OCI-LY3 (cell line): ENCODE measurements at regions not wholly inside any gene's neighbourhood (a gene's known extent, or its start where the extent isn't known, plus 50 kb on each side); places are given as distances from the start of the nearest gene placed in this dataset.

ENCODE experiments used
- EZH2phosphoT487 ChIP-seq: fragments of 200-600 bp; shearing (Covaris generic); IDR thresholded peaks from 2 replicates; pipeline ENCODE4 v1.6.1; 2018; ENCODE audit warnings: antibody characterized with exemption, mixed run types, low read depth
- TF ChIP-seq, protein P1 (sequence below): fragments of 200-600, 300-600 bp; sonication (generic); IDR thresholded peaks from 2 replicates; pipeline ENCODE4 v1.5.1; 2014; ENCODE audit warnings: antibody characterized with exemption, low read length, low read depth

DNA sequence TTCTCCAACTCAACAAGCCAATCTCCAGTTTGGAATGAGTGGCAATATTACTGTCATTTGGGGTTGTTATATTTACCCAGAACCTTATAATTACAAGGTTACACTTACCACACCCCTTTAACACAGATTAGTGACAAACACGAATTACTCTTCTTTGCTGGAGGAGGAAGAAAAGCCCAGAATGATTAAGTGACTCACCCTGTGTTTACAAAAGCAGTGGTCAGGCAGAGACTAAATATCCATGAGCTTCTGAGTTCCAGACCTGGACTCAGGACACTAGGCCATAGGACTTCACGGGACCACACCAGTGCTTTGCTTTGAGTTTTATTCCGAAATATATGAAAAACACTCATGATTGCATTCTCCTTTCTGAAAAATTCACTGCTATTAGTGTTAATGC, 370.8 kb downstream of the TLE1 start:
- TF ChIP-seq, protein P1, sequence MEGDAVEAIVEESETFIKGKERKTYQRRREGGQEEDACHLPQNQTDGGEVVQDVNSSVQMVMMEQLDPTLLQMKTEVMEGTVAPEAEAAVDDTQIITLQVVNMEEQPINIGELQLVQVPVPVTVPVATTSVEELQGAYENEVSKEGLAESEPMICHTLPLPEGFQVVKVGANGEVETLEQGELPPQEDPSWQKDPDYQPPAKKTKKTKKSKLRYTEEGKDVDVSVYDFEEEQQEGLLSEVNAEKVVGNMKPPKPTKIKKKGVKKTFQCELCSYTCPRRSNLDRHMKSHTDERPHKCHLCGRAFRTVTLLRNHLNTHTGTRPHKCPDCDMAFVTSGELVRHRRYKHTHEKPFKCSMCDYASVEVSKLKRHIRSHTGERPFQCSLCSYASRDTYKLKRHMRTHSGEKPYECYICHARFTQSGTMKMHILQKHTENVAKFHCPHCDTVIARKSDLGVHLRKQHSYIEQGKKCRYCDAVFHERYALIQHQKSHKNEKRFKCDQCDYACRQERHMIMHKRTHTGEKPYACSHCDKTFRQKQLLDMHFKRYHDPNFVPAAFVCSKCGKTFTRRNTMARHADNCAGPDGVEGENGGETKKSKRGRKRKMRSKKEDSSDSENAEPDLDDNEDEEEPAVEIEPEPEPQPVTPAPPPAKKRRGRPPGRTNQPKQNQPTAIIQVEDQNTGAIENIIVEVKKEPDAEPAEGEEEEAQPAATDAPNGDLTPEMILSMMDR = no peak
- TF ChIP-seq EZH2phosphoT487 = no peak
